ENCODE measurements at regions not wholly inside any gene's neighbourhood (a gene's known extent, or its start where the extent isn't known, plus 50 kb on each side); places are given as distances from the start of the nearest gene placed in this dataset.

GRCh38 chr1:172946814-172947507 lies 103.8 kb downstream of the TNFSF18 start:
- no peak for DNase-seq (ENCODE audit: low read depth in 2 of 3, low spot score in 2 of 3)

- DNase-seq (ENCODE audit: low read depth in 2 of 3, low spot score in 2 of 3): no peak
Observed at GRCh38 chr1:172948457-172948856, 102.3 kb downstream of the TNFSF18 start.

GRCh38 chr1:172949096-172949495 lies 101.6 kb downstream of the TNFSF18 start:
- no peak for DNase-seq (ENCODE audit: low read depth in 2 of 3, low spot score in 2 of 3)

- DNase-seq (ENCODE audit: low read depth in 2 of 3, low spot score in 2 of 3): no peak
Observed at GRCh38 chr1:172950528-172950927, 100.2 kb downstream of the TNFSF18 start.

GRCh38 chr1:172951730-172952365 lies 98.9 kb downstream of the TNFSF18 start:
- no peak for DNase-seq (ENCODE audit: low read depth in 2 of 3, low spot score in 2 of 3)

- DNase-seq (ENCODE audit: low read depth in 2 of 3, low spot score in 2 of 3): no peak
Observed at GRCh38 chr1:172952516-172952915, 98.2 kb downstream of the TNFSF18 start.

GRCh38 chr1:172954476-172955150 lies 96.1 kb downstream of the TNFSF18 start:
- DNase-seq (ENCODE audit: low read depth in 2 of 3, low spot score in 2 of 3): no peak

GRCh38 chr1:172955161-172955815 lies 95.5 kb downstream of the TNFSF18 start:
- no peak for DNase-seq (ENCODE audit: low read depth in 2 of 3, low spot score in 2 of 3)

- DNase-seq (ENCODE audit: low read depth in 2 of 3, low spot score in 2 of 3): no peak
Observed at GRCh38 chr1:172956871-172957270, 93.9 kb downstream of the TNFSF18 start.

- no peak for DNase-seq (ENCODE audit: low read depth in 2 of 3, low spot score in 2 of 3)
Observed at GRCh38 chr1:172957491-172957890, 93.2 kb downstream of the TNFSF18 start.

- DNase-seq (ENCODE audit: low read depth in 2 of 3, low spot score in 2 of 3): no peak
Observed at GRCh38 chr1:172959571-172959970, 91.2 kb downstream of the TNFSF18 start.

GRCh38 chr1:172960019-172960418 lies 90.7 kb downstream of the TNFSF18 start:
- no peak for DNase-seq (ENCODE audit: low read depth in 2 of 3, low spot score in 2 of 3)

- no peak for DNase-seq (ENCODE audit: low read depth in 2 of 3, low spot score in 2 of 3)
Observed at GRCh38 chr1:172960454-172961208, 90.1 kb downstream of the TNFSF18 start.

- DNase-seq (ENCODE audit: low read depth in 2 of 3, low spot score in 2 of 3): no peak
Observed at GRCh38 chr1:172964864-172965263, 85.9 kb downstream of the TNFSF18 start.

- no peak for DNase-seq (ENCODE audit: low read depth in 2 of 3, low spot score in 2 of 3)
Observed at GRCh38 chr1:172966844-172967540, 83.7 kb downstream of the TNFSF18 start.

- no peak for DNase-seq (ENCODE audit: low read depth in 2 of 3, low spot score in 2 of 3)
Observed at GRCh38 chr1:172967936-172968335, 82.8 kb downstream of the TNFSF18 start.

GRCh38 chr1:172969611-172970010 lies 81.1 kb downstream of the TNFSF18 start:
- no peak for DNase-seq (ENCODE audit: low read depth in 2 of 3, low spot score in 2 of 3)

GRCh38 chr1:172970186-172970585 lies 80.6 kb downstream of the TNFSF18 start:
- DNase-seq (ENCODE audit: low read depth in 2 of 3, low spot score in 2 of 3): no peak

GRCh38 chr1:172971241-172971640 lies 79.5 kb downstream of the TNFSF18 start:
- DNase-seq (ENCODE audit: low read depth in 2 of 3, low spot score in 2 of 3): no peak

GRCh38 chr1:172972258-172972657 lies 78.5 kb downstream of the TNFSF18 start:
- DNase-seq (ENCODE audit: low read depth in 2 of 3, low spot score in 2 of 3): no peak

Data from activated CD8-positive, alpha-beta memory T cell treated with anti-CD3 and anti-CD28 coated beads for 48 hours (primary cell).